Mucosa of descending colon (tissue), 3 donors: ENCODE measurements at regions not wholly inside any gene's neighbourhood (a gene's known extent, or its start where the extent isn't known, plus 50 kb on each side); places are given as distances from the start of the nearest gene placed in this dataset.

Experiments
- ATAC-seq: fragments of 200-7000 bp; cut with Tn5 transposase; one replicate; pipeline ENCODE4 v1.9.1; 2020; ENCODE audit warnings: mild to moderate bottlenecking, moderate library complexity
- DNase-seq, 3 donors: peaks; one replicate each; pipeline ENCODE4 v3.0.0-alpha.2; 2020
- H3K36me3 ChIP-seq: fragments of 200-600 bp; one replicate; pipeline ENCODE4 v1.8.0; 2021; ENCODE audit warnings: low read depth, mild to moderate bottlenecking
- H3K4me1 ChIP-seq: fragments of 200-600 bp; one replicate; pipeline ENCODE4 v1.8.0; 2021; ENCODE audit warnings: low read depth, mild to moderate bottlenecking
- H3K4me3 ChIP-seq: fragments of 200-600 bp; one replicate; pipeline ENCODE4 v1.8.0; 2021; ENCODE audit warnings: mild to moderate bottlenecking
- H3K9me3 ChIP-seq: fragments of 200-600 bp; one replicate; pipeline ENCODE4 v1.8.0; 2021; ENCODE audit warnings: mild to moderate bottlenecking
- CTCF ChIP-seq: fragments of 200-600 bp; IDR thresholded peaks from one replicate; pipeline ENCODE4 v1.8.0; 2022; ENCODE audit warnings: antibody characterized with exemption, mild to moderate bottlenecking
- intact Hi-C, 2 donors: fragments of 100-400 bp; cut with DNase I in 1 of 2; cut with micrococcal nuclease in 1 of 2; formaldehyde crosslinking; loops; one replicate each; pipeline versions ENCODE4 v1.11.0 to v1.11.1; 2022; cut with DNase I, micrococcal nuclease
- donor health status: DM: no; HTN: no; CAD: no; lungs with moderate emphysema.
- donor health status: DM: no; HTN: no; CAD: no.
- donor health status: DM: no; HTN: yes; CAD: no.

- no peak for DNase-seq
- Histone ChIP-seq H3K36me3 (no peaks in the 10 kb centered on the region), H3K4me3 (no peak overlapping the region), H3K4me1 (no peaks in the 10 kb centered on the region), H3K9me3 (no peaks in the 10 kb centered on the region)
- TF ChIP-seq CTCF, result no peak
- intact Hi-C loops, result no loop called here
- ATAC-seq, result peak; percentile 69
Measured at GRCh38 chr7:12794722-12795302, 107.4 kb downstream of the ARL4A start.

DNA sequence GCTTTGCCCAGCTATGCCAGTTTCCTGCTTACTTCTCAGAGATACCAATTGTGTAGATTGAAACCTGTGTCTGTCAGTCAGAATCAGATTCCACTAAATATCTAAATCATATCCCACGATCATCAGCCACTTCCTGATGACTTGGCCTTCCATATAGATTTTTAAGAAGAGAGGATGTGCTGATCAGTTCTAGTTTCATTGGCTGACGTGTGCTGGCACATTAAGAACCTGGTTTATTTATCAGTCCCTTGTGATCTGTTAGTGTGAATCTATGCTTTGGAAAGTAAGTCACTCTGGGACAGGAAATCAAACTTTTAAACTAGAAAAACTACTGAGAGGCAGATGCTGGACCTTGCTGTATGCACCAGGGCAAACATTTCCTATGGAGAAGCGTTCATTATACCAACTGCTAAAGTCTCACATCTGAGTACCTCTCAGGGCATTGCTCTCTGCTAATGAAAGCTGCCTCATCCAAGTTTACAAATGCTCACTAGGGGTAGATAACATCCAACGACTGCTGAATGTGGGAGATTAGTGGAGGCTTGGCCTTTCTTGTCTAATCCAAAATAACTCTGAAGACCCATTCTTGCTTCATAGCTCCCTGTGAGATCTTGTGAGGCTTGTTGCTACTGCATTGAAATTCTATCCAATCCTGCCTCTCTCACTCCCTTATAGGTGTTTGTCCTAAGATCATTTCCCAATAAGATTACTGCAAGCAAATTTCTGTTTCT is 109.1 kb downstream of the ARL4A start:
- DNase-seq (no peak), ATAC-seq (no peak)
- Histone ChIP-seq H3K36me3 (no peaks in the 10 kb centered on the region), H3K4me1 (peaks cover under 1% of the 10 kb centered on the region), H3K9me3 (no peaks in the 10 kb centered on the region), H3K4me3 (no peak overlapping the region)
- TF ChIP-seq CTCF, result no peak
- intact Hi-C loops, result no loop called here

GRCh38 chr7:12800486-12800885 is 113.1 kb downstream of the ARL4A start:
- TF ChIP-seq CTCF, result no peak
- DNase-seq (no peak), ATAC-seq (no peak)
- intact Hi-C loops, result loop anchor here in 1 of 2 donors (5.0 kb wide), 1 partner anchor 88 kb away; no protein-coding TSS in a partner anchor
- H3K4me3 ChIP-seq, result no peak overlapping the region
- no peaks in the 10 kb centered on the region for H3K36me3 ChIP-seq
- H3K9me3 ChIP-seq, result no peaks in the 10 kb centered on the region
- H3K4me1 ChIP-seq, result peaks cover 5% of the 10 kb centered on the region

GRCh38 chr7:12801107-12801506 is 113.7 kb downstream of the ARL4A start:
- DNase-seq (peak in 2 of 3 donors; percentile 59 to 86), ATAC-seq (peak; percentile 87)
- H3K4me3 ChIP-seq, result no peak overlapping the region
- no peaks in the 10 kb centered on the region for H3K9me3 ChIP-seq
- peaks cover 5% of the 10 kb centered on the region for H3K4me1 ChIP-seq
- H3K36me3 ChIP-seq, result no peaks in the 10 kb centered on the region
- TF ChIP-seq CTCF, result no peak
- intact Hi-C loops, result loop anchor here in 1 of 2 donors (5.0 kb wide), 1 partner anchor 89 kb away; no protein-coding TSS in a partner anchor

GRCh38 chr7:12802070-12802469 is 114.6 kb downstream of the ARL4A start:
- intact Hi-C loops, result loop anchor here in 1 of 2 donors (5.0 kb wide), 1 partner anchor 90 kb away; no protein-coding TSS in a partner anchor
- no peaks in the 10 kb centered on the region for H3K36me3 ChIP-seq
- DNase-seq (peak in 2 of 3 donors; percentile 43 to 64), ATAC-seq (peak; percentile 87)
- H3K4me3 ChIP-seq, result no peak overlapping the region
- H3K9me3 ChIP-seq, result no peaks in the 10 kb centered on the region
- no peak for TF ChIP-seq CTCF
- H3K4me1 ChIP-seq, result peaks cover 5% of the 10 kb centered on the region
